Upper lobe of right lung (tissue), 1 donor: ENCODE measurements at regions not wholly inside any gene's neighbourhood (a gene's known extent, or its start where the extent isn't known, plus 50 kb on each side); places are given as distances from the start of the nearest gene placed in this dataset.
A peak's percentile ranks its signal among the peaks of the same experiment; 100 is the strongest.

ENCODE experiments used
- ATAC-seq: fragments of 200-7000 bp; cut with Tn5 transposase; one replicate; pipeline ENCODE4 v1.9.1; 2020; ENCODE audit warnings: mild to moderate bottlenecking, moderate library complexity
- DNase-seq: peaks from one replicate; pipeline ENCODE4 v3.0.0-alpha.2; 2020
- H3K27ac ChIP-seq: fragments of 200-600 bp; one replicate; pipeline ENCODE4 v1.8.0; 2022
- H3K27me3 ChIP-seq: fragments of 200-600 bp; one replicate; pipeline ENCODE4 v1.8.0; 2022; ENCODE audit warnings: mild to moderate bottlenecking
- H3K36me3 ChIP-seq: fragments of 200-600 bp; one replicate; pipeline ENCODE4 v1.8.0; 2022
- H3K4me1 ChIP-seq: fragments of 200-600 bp; one replicate; pipeline ENCODE4 v1.8.0; 2022
- H3K4me3 ChIP-seq: fragments of 200-600 bp; one replicate; pipeline ENCODE4 v1.8.0; 2022; ENCODE audit warnings: mild to moderate bottlenecking
- H3K9me3 ChIP-seq: fragments of 200-600 bp; one replicate; pipeline ENCODE4 v1.8.0; 2022
- CTCF ChIP-seq: fragments of 200-600 bp; IDR thresholded peaks from one replicate; pipeline ENCODE4 v1.8.0; 2022; ENCODE audit warnings: antibody characterized with exemption
- intact Hi-C: fragments of 100-400 bp; cut with DNase I; formaldehyde crosslinking; loops from one replicate; pipeline ENCODE4 v1.11.0; 2022
- donor health status: DM: no; HTN: yes; CAD: no; lungs with severe emphysema.

DNA sequence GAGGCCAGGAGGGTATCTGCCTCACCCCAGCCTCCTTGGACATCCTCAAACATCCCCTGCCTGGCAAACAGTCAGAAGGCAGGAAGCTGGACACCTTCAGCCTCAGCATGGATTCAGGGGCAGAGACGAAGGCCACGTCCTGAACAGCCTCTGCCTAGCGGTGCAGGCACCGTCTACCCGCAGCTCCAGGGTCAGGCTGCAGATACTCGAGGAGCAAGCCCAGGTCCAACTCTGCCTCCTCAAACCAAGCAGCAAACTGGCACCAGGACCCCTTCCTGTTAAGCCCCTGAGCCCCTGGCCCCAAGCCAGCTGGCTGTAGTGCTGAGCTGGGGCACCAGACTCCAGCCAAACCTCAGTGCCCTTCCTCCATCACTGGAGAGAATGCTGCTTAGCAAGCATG is 494.7 kb downstream of the NPHP4 start:
- Histone ChIP-seq H3K36me3 (no peaks in the 10 kb centered on the region), H3K27me3 (peaks cover 8% of the 10 kb centered on the region), H3K4me1 (no peaks in the 10 kb centered on the region), H3K4me3 (no peak overlapping the region), H3K9me3 (no peaks in the 10 kb centered on the region), H3K27ac (no peak overlapping the region)
- ATAC-seq (no peak), DNase-seq (peak; percentile 45)
- no peak for TF ChIP-seq CTCF
- intact Hi-C loops: no loop called here

GRCh38 chr1:5495596-5496410 is 496.4 kb downstream of the NPHP4 start:
- no peaks in the 10 kb centered on the region for H3K4me1 ChIP-seq
- H3K27ac ChIP-seq: no peak overlapping the region
- no peak for ATAC-seq
- H3K36me3 ChIP-seq: no peaks in the 10 kb centered on the region
- peaks cover 19% of the 10 kb centered on the region for H3K27me3 ChIP-seq
- no peak overlapping the region for H3K4me3 ChIP-seq
- H3K9me3 ChIP-seq: no peaks in the 10 kb centered on the region
- DNase-seq: peak; percentile 31
- intact Hi-C loops: no loop called here
- TF ChIP-seq CTCF: no peak

- H3K9me3 ChIP-seq: no peaks in the 10 kb centered on the region
- no peak for TF ChIP-seq CTCF
- ATAC-seq (no peak), DNase-seq (no peak)
- no peaks in the 10 kb centered on the region for H3K4me1 ChIP-seq
- intact Hi-C loops: no loop called here
- no peak overlapping the region for H3K4me3 ChIP-seq
- H3K27me3 ChIP-seq: peaks cover 20% of the 10 kb centered on the region
- H3K36me3 ChIP-seq: no peaks in the 10 kb centered on the region
- H3K27ac ChIP-seq: no peak overlapping the region
These were observed 497.7 kb downstream of the NPHP4 start for GRCh38 chr1:5494518-5494917.

DNA sequence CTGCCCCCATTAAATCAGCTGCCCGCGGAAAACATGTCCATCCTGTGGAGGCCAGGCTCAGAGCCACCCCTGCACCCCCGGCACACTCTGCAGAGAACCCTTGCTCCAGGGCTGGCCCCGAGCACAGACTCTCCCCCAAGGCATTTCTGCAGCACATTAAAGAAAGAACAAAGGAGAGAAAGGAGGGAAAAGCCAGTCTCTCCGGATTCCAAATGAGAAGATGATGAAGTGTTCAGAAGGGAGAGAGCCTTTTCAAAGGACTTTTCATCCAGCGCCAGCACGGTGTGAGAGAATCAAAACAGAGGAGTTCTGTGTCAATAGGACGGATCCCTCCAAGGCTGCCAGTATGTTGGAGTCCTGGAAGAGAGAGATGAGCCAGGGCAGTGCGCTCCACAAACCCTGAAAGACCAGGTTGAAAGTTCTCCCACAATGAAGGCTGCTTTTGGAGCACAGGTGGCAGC is 498.3 kb downstream of the NPHP4 start:
- no peak overlapping the region for H3K4me3 ChIP-seq
- H3K4me1 ChIP-seq: no peaks in the 10 kb centered on the region
- H3K36me3 ChIP-seq: no peaks in the 10 kb centered on the region
- H3K27me3 ChIP-seq: peaks cover 20% of the 10 kb centered on the region
- intact Hi-C loops: no loop called here
- H3K9me3 ChIP-seq: no peaks in the 10 kb centered on the region
- no peak overlapping the region for H3K27ac ChIP-seq
- ATAC-seq (no peak), DNase-seq (no peak)
- TF ChIP-seq CTCF: no peak

- no peak overlapping the region for H3K27ac ChIP-seq
- DNase-seq: no peak
- no peak for ATAC-seq
These were observed 498.9 kb downstream of the NPHP4 start for GRCh38 chr1:5493275-5493674.

More at GRCh38 chr1:5493275-5493674, 498.9 kb downstream of the NPHP4 start:
- Histone ChIP-seq H3K9me3 (no peaks in the 10 kb centered on the region), H3K4me3 (no peak overlapping the region), H3K36me3 (no peaks in the 10 kb centered on the region), H3K27me3 (peaks cover 20% of the 10 kb centered on the region), H3K4me1 (no peaks in the 10 kb centered on the region)
- intact Hi-C loops: no loop called here
- TF ChIP-seq CTCF: no peak
